GM12892 (cell line): ENCODE measurements at regions not wholly inside any gene's neighbourhood (a gene's known extent, or its start where the extent isn't known, plus 50 kb on each side); places are given as distances from the start of the nearest gene placed in this dataset.

Source experiments
- DNase-seq: peaks from one replicate; pipeline ENCODE4 v3.0.0; 2011; ENCODE audit not compliant: insufficient read length
- FAIRE-seq: peaks from 2 replicates; lab custom pipeline; 2011; peaks lifted over from hg19 to GRCh38; lab: Jason Lieb, UNC
- POLR2A ChIP-seq: IDR thresholded peaks from 2 replicates; pipeline ENCODE4 v1.6.1; 2011; ENCODE audit warnings: low read depth, low read length, control low read depth
- POLR2AphosphoS5 ChIP-seq: IDR thresholded peaks from 2 replicates; pipeline ENCODE4 v1.6.1; 2011; ENCODE audit warnings: low read depth, low read length, control low read depth
- TAF1 ChIP-seq: IDR thresholded peaks from 2 replicates; pipeline ENCODE4 v1.6.1; 2011; ENCODE audit warnings: low read depth, mild to moderate bottlenecking, control low read depth, low read length, borderline replicate concordance

GRCh38 chr6:170075659-170076223, 215.1 kb downstream of the DLL1 start:
- TF ChIP-seq POLR2AphosphoS5: no peak
- no peak for TF ChIP-seq TAF1
- TF ChIP-seq POLR2A: no peak
- DNase-seq: no peak
- no peak for FAIRE-seq

- FAIRE-seq: no peak
- TF ChIP-seq POLR2A (no peak), POLR2AphosphoS5 (no peak), TAF1 (no peak)
- DNase-seq: no peak
Observed at GRCh38 chr6:170074907-170075306, 216.0 kb downstream of the DLL1 start.

- DNase-seq (no peak), FAIRE-seq (no peak)
Observed at GRCh38 chr6:170074435-170074834, 216.4 kb downstream of the DLL1 start.

GRCh38 chr6:170073846-170074245, 217.0 kb downstream of the DLL1 start:
- FAIRE-seq (no peak), DNase-seq (no peak)
- TF ChIP-seq TAF1: no peak
- no peak for TF ChIP-seq POLR2A
- TF ChIP-seq POLR2AphosphoS5: no peak

More at GRCh38 chr6:170074435-170074834, 216.4 kb downstream of the DLL1 start:
- TF ChIP-seq POLR2AphosphoS5 (no peak), TAF1 (no peak), POLR2A (no peak)

- DNase-seq (no peak), FAIRE-seq (no peak)
- no peak for TF ChIP-seq TAF1
- TF ChIP-seq POLR2AphosphoS5: no peak
- no peak for TF ChIP-seq POLR2A
Observed at GRCh38 chr6:170072246-170072645, 218.6 kb downstream of the DLL1 start.

- TF ChIP-seq POLR2A: no peak
- no peak for TF ChIP-seq TAF1
- no peak for TF ChIP-seq POLR2AphosphoS5
- DNase-seq: no peak
- no peak for FAIRE-seq
Observed at GRCh38 chr6:170069611-170070010, 221.3 kb downstream of the DLL1 start.

GRCh38 chr6:170068496-170068895, 222.4 kb downstream of the DLL1 start:
- no peak for FAIRE-seq
- DNase-seq: no peak
- TF ChIP-seq TAF1: no peak
- no peak for TF ChIP-seq POLR2AphosphoS5
- no peak for TF ChIP-seq POLR2A

- FAIRE-seq (no peak), DNase-seq (no peak)
Observed at GRCh38 chr6:170067923-170068360, 222.9 kb downstream of the DLL1 start.

GRCh38 chr6:170067181-170067641, 223.7 kb downstream of the DLL1 start:
- FAIRE-seq (no peak), DNase-seq (no peak)
- TF ChIP-seq POLR2A: no peak
- no peak for TF ChIP-seq TAF1
- TF ChIP-seq POLR2AphosphoS5: no peak

More at GRCh38 chr6:170067923-170068360, 222.9 kb downstream of the DLL1 start:
- TF ChIP-seq POLR2A: no peak
- TF ChIP-seq TAF1: no peak
- no peak for TF ChIP-seq POLR2AphosphoS5

GRCh38 chr6:170066679-170067078, 224.2 kb downstream of the DLL1 start:
- DNase-seq: no peak
- no peak for FAIRE-seq
- TF ChIP-seq POLR2A (no peak), TAF1 (no peak), POLR2AphosphoS5 (no peak)

GRCh38 chr6:170063851-170064602, 226.9 kb downstream of the DLL1 start:
- FAIRE-seq (no peak), DNase-seq (no peak)
- no peak for TF ChIP-seq TAF1
- no peak for TF ChIP-seq POLR2A
- TF ChIP-seq POLR2AphosphoS5: no peak

- TF ChIP-seq POLR2AphosphoS5: no peak
- no peak for TF ChIP-seq POLR2A
- no peak for TF ChIP-seq TAF1
- FAIRE-seq (no peak), DNase-seq (no peak)
Observed at GRCh38 chr6:170063431-170063830, 227.4 kb downstream of the DLL1 start.
